Suprapubic skin (tissue), 4 donors: ENCODE measurements at regions not wholly inside any gene's neighbourhood (a gene's known extent, or its start where the extent isn't known, plus 50 kb on each side); places are given as distances from the start of the nearest gene placed in this dataset.

ENCODE experiments used
- POLR2A ChIP-seq, 2 donors: fragments of 450-650 bp; IDR thresholded peaks; one replicate each; pipeline ENCODE4 v1.6.1; 2017; ENCODE audit warnings: antibody characterized with exemption in 2 of 2, mild to moderate bottlenecking in 2 of 2, moderate library complexity in 2 of 2
- POLR2AphosphoS5 ChIP-seq, 3 donors: sonication (generic); formaldehyde crosslinking; IDR thresholded peaks; one replicate each; pipeline ENCODE4 v1.6.1; 2017; ENCODE audit warnings: antibody characterized with exemption in 3 of 3
- TF ChIP-seq, protein P1 (sequence below), 2 donors: fragments of 200-600 bp in 1 of 2; fragments of 450-650 bp in 1 of 2; sonication (generic) in 1 of 2; IDR thresholded peaks; one replicate each; pipeline ENCODE4 v1.5.1; 2016 to 2019; ENCODE audit warnings: antibody characterized with exemption in 2 of 2, mild to moderate bottlenecking in 1 of 2, moderate library complexity in 1 of 2

DNA sequence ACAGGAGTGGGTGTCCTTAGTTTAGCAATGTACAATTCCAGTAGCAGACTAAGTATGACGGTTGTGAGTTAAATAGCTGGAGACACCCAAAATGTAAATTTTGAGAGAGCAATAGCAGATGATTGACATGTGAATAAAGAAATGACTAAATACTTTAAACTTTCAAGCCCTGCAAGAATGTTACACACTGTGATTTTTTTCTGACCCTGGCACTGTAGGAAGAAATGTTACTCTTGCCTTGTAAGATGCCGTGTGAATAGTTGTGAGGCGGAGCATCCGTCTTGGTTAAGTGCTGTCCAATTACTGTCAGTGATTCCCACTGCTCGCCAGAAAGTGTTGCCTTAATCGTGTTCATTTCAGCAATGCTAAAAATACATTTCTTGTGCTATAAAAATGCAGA lies 1248.1 kb downstream of the RAPGEF2 start:
- TF ChIP-seq, protein P1, sequence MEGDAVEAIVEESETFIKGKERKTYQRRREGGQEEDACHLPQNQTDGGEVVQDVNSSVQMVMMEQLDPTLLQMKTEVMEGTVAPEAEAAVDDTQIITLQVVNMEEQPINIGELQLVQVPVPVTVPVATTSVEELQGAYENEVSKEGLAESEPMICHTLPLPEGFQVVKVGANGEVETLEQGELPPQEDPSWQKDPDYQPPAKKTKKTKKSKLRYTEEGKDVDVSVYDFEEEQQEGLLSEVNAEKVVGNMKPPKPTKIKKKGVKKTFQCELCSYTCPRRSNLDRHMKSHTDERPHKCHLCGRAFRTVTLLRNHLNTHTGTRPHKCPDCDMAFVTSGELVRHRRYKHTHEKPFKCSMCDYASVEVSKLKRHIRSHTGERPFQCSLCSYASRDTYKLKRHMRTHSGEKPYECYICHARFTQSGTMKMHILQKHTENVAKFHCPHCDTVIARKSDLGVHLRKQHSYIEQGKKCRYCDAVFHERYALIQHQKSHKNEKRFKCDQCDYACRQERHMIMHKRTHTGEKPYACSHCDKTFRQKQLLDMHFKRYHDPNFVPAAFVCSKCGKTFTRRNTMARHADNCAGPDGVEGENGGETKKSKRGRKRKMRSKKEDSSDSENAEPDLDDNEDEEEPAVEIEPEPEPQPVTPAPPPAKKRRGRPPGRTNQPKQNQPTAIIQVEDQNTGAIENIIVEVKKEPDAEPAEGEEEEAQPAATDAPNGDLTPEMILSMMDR (IDR thresholded peaks at IDR 0.05) = no peak
- TF ChIP-seq POLR2A (IDR thresholded peaks at IDR 0.05) = no peak
- TF ChIP-seq POLR2AphosphoS5 (IDR thresholded peaks at IDR 0.05) = no peak
